ENCODE measurements at regions not wholly inside any gene's neighbourhood (a gene's known extent, or its start where the extent isn't known, plus 50 kb on each side); places are given as distances from the start of the nearest gene placed in this dataset.

- TF ChIP-seq NBN (IDR thresholded peaks at IDR 0.05) = no peak
- no peak for TF ChIP-seq EP300 (IDR thresholded peaks at IDR 0.05; ENCODE audit: borderline replicate concordance in 1 of 2, control insufficient read depth in 1 of 2, low read depth in 2 of 2, low read length in 2 of 2)
Measured at GRCh38 chr18:22470248-22471235, 52.8 kb upstream of the CTAGE1 start.

Measured in GM12878 (cell line).